Neural cell (in vitro differentiated cells): ENCODE measurements at regions not wholly inside any gene's neighbourhood (a gene's known extent, or its start where the extent isn't known, plus 50 kb on each side); places are given as distances from the start of the nearest gene placed in this dataset.

ENCODE experiments used
- H2AFZ ChIP-seq: fragments of 200-600, 300-800 bp; sonication (generic), shearing (Covaris generic); 2 replicates; pipeline ENCODE4 v1.6.0; 2014; ENCODE audit warnings: low read depth, mild to moderate bottlenecking, antibody characterized with exemption, low read length, moderate library complexity
- H3F3A ChIP-seq: fragments of 200-600 bp; shearing (Covaris generic); 2 replicates; pipeline ENCODE4 v1.6.1; 2016; ENCODE audit warnings: mild to moderate bottlenecking, moderate library complexity, mixed read lengths, antibody characterized with exemption, low read length; ENCODE audit not compliant: insufficient read depth, poor library complexity, severe bottlenecking
- H3K27ac ChIP-seq: fragments of 200-600, 300-800 bp; sonication (generic), shearing (Covaris generic); 2 replicates; pipeline ENCODE4 v1.5.1; 2014; ENCODE audit warnings: mild to moderate bottlenecking, low read length, moderate library complexity
- H3K27me3 ChIP-seq: fragments of 300-800, 200-600 bp; sonication (generic), shearing (Covaris generic); 2 replicates; pipeline ENCODE4 v1.6.0; 2014; ENCODE audit warnings: mild to moderate bottlenecking, low read depth, low read length, moderate library complexity; ENCODE audit not compliant: insufficient read depth
- H3K36me3 ChIP-seq: fragments of 300-800, 200-600 bp; sonication (generic), shearing (Covaris generic); 2 replicates; pipeline ENCODE4 v1.5.1; 2014; ENCODE audit warnings: mild to moderate bottlenecking, antibody characterized with exemption, low read length, moderate library complexity; ENCODE audit not compliant: insufficient read depth
- H3K4me2 ChIP-seq: fragments of 300-800, 200-600 bp; sonication (generic), shearing (Covaris generic); 2 replicates; pipeline ENCODE4 v1.6.0; 2014; ENCODE audit warnings: mild to moderate bottlenecking, low read length
- H3K4me3 ChIP-seq: fragments of 300-800, 200-600 bp; sonication (generic), shearing (Covaris generic); 2 replicates; pipeline ENCODE4 v1.5.1; 2014; ENCODE audit warnings: mild to moderate bottlenecking, low read length, moderate library complexity
- H3K79me2 ChIP-seq: fragments of 200-600 bp; shearing (Covaris generic); replicated peaks from 2 replicates; pipeline ENCODE4 v1.6.0; 2014; ENCODE audit warnings: mild to moderate bottlenecking, low read length, moderate library complexity; ENCODE audit not compliant: insufficient read depth
- H3K9ac ChIP-seq: fragments of 300-800, 200-600 bp; sonication (generic), shearing (Covaris generic); 2 replicates; pipeline ENCODE4 v1.6.1; 2016; ENCODE audit warnings: mild to moderate bottlenecking, low read length, mixed read lengths
- H3K9me2 ChIP-seq: fragments of 200-600 bp; shearing (Covaris generic); 2 replicates; pipeline ENCODE4 v1.6.1; 2016; ENCODE audit warnings: mild to moderate bottlenecking, low read length, mixed read lengths; ENCODE audit not compliant: insufficient read depth
- H3K9me3 ChIP-seq: fragments of 200-600, 300-800 bp; sonication (generic), shearing (Covaris generic); 2 replicates; pipeline ENCODE4 v1.6.1; 2016; ENCODE audit warnings: mild to moderate bottlenecking, mixed run types, low read length, moderate library complexity, mixed read lengths
- H4K20me1 ChIP-seq: fragments of 200-600 bp; shearing (Covaris generic); 2 replicates; pipeline ENCODE4 v1.6.1; 2016; ENCODE audit warnings: mild to moderate bottlenecking, mixed run types; ENCODE audit not compliant: insufficient read depth
- EP300 ChIP-seq: fragments of 450-650 bp; conservative IDR thresholded peaks from 2 replicates; pipeline ENCODE4 v1.6.1; 2014; ENCODE audit warnings: antibody characterized with exemption, mild to moderate bottlenecking, moderate library complexity; ENCODE audit not compliant: poor library complexity, severe bottlenecking
- EZH2 ChIP-seq: fragments of 200-600, 300-800 bp; shearing (Covaris generic), sonication (generic); IDR thresholded peaks from 2 replicates; pipeline ENCODE4 v1.6.1; 2014; ENCODE audit warnings: antibody characterized with exemption, low read length, borderline replicate concordance, mild to moderate bottlenecking; ENCODE audit not compliant: insufficient read depth, poor library complexity, severe bottlenecking
- MXI1 ChIP-seq: fragments of 450-650 bp; conservative IDR thresholded peaks from 2 replicates; pipeline ENCODE4 v1.6.1; 2014; ENCODE audit warnings: antibody characterized with exemption, mild to moderate bottlenecking; ENCODE audit not compliant: poor library complexity, severe bottlenecking
- POLR2AphosphoS5 ChIP-seq: IDR thresholded peaks from 2 replicates; pipeline ENCODE4 v1.6.1; 2012
- RAD21 ChIP-seq: fragments of 450-650 bp; conservative IDR thresholded peaks from 2 replicates; pipeline ENCODE4 v1.6.1; 2014; ENCODE audit warnings: antibody characterized with exemption, mild to moderate bottlenecking, moderate library complexity
- SMC3 ChIP-seq: fragments of 450-650 bp; conservative IDR thresholded peaks from 2 replicates; pipeline ENCODE4 v1.6.1; 2014; ENCODE audit warnings: antibody characterized with exemption, mild to moderate bottlenecking, moderate library complexity; ENCODE audit not compliant: poor library complexity
- TAF1 ChIP-seq: IDR thresholded peaks from 2 replicates; pipeline ENCODE4 v1.6.1; 2012; ENCODE audit warnings: low read depth
- TF ChIP-seq, protein P1 (sequence below): IDR thresholded peaks from 2 replicates; pipeline ENCODE4 v1.6.1; 2012; ENCODE audit warnings: borderline replicate concordance
- TF ChIP-seq, protein P2 (sequence below): fragments of 450-650 bp; IDR thresholded peaks from 2 replicates; pipeline ENCODE4 v1.5.1; 2014; ENCODE audit warnings: antibody characterized with exemption, mild to moderate bottlenecking, moderate library complexity; ENCODE audit not compliant: poor library complexity, severe bottlenecking

DNA sequence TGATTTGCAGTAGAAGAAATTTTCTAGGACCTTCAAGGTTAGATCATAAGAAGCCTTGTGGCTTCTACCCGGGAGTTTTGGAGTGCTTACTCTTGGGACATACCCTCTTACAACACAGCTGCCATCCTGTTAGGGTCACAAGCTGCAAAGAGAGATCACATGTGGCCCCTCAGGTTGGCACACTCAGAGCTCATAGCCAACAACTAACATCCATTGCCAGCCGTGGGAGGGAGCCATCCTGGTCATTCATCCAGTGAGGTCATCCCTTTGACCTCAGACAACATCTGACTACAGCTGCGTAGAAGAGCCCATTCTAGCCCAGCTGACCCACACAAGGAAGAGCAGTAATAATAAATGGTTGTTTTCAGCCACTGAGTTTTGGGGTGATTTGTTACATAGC lies 76.9 kb upstream of the NABP1 start:
- no peak overlapping the region for H2AFZ ChIP-seq

DNA sequence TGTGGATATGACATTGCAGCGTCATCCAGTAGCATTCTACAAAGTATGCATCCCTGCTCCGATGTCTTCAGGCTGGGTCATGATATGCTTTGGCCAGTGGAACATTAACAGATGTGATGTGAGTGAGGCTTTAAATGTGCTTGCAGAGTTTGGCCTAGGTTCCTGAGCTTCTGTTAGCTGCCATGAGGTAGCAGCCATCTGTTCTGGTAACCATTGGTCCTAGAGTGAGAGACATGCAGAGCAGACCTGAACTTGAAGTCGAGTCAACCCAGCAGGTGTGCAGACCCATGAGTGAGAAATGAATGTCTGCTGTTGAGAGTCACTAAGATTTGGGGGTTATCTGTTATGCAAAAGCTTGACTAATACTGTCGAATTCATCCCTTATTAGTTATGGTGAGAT lies 73.8 kb upstream of the NABP1 start:
- Histone ChIP-seq H3K9ac (no peak overlapping the region), H3K36me3 (no peaks in the 10 kb centered on the region), H4K20me1 (no peaks in the 10 kb centered on the region), H3K9me2 (no peaks in the 10 kb centered on the region), H3K27ac (no peak overlapping the region), H2AFZ (no peak overlapping the region), H3K79me2 (no peaks in the 10 kb centered on the region), H3K4me2 (no peak overlapping the region), H3K9me3 (no peaks in the 10 kb centered on the region), H3F3A (no peaks in the 10 kb centered on the region), H3K4me3 (no peak overlapping the region), H3K27me3 (no peaks in the 10 kb centered on the region)
- no peak for TF ChIP-seq TAF1
- TF ChIP-seq POLR2AphosphoS5: no peak
- no peak for TF ChIP-seq EZH2
- no peak for TF ChIP-seq RAD21
- TF ChIP-seq, protein P1, sequence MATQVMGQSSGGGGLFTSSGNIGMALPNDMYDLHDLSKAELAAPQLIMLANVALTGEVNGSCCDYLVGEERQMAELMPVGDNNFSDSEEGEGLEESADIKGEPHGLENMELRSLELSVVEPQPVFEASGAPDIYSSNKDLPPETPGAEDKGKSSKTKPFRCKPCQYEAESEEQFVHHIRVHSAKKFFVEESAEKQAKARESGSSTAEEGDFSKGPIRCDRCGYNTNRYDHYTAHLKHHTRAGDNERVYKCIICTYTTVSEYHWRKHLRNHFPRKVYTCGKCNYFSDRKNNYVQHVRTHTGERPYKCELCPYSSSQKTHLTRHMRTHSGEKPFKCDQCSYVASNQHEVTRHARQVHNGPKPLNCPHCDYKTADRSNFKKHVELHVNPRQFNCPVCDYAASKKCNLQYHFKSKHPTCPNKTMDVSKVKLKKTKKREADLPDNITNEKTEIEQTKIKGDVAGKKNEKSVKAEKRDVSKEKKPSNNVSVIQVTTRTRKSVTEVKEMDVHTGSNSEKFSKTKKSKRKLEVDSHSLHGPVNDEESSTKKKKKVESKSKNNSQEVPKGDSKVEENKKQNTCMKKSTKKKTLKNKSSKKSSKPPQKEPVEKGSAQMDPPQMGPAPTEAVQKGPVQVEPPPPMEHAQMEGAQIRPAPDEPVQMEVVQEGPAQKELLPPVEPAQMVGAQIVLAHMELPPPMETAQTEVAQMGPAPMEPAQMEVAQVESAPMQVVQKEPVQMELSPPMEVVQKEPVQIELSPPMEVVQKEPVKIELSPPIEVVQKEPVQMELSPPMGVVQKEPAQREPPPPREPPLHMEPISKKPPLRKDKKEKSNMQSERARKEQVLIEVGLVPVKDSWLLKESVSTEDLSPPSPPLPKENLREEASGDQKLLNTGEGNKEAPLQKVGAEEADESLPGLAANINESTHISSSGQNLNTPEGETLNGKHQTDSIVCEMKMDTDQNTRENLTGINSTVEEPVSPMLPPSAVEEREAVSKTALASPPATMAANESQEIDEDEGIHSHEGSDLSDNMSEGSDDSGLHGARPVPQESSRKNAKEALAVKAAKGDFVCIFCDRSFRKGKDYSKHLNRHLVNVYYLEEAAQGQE: no peak
- TF ChIP-seq EP300: no peak
- TF ChIP-seq MXI1: no peak

More for the DNA sequence above, 76.9 kb upstream of the NABP1 start:
- TF ChIP-seq SMC3: no peak
- no peak for TF ChIP-seq EP300
- Histone ChIP-seq H3K4me3 (no peak overlapping the region), H3K9me2 (no peaks in the 10 kb centered on the region), H4K20me1 (no peaks in the 10 kb centered on the region), H3F3A (no peaks in the 10 kb centered on the region), H3K9ac (no peak overlapping the region), H3K79me2 (no peaks in the 10 kb centered on the region), H3K27me3 (no peaks in the 10 kb centered on the region), H3K27ac (no peak overlapping the region), H3K36me3 (no peaks in the 10 kb centered on the region), H3K4me2 (no peak overlapping the region), H3K9me3 (no peaks in the 10 kb centered on the region)

DNA sequence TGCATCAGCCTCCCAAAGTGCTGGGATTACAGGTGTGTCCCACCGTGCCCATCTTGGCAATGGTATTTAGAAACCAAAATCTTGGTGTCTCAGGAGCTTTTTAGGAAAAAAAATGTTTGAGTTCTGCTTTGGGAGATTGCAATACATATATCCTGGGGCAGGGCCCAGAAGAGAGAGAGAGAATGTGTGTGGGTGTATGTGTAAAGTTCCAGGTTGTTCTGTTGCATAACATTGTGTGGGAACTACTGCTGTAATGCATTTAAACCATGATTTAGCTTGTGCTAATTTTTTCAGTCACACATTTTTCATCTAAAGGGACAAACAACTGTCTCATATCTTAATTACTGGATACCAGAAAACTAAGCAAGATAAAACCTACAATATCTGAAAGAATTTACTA lies 70.8 kb upstream of the NABP1 start:
- Histone ChIP-seq H3K4me2 (no peak overlapping the region), H3K9ac (no peak overlapping the region), H3K79me2 (no peaks in the 10 kb centered on the region), H3K27me3 (no peaks in the 10 kb centered on the region), H4K20me1 (no peaks in the 10 kb centered on the region), H3K9me2 (no peaks in the 10 kb centered on the region), H3K36me3 (no peaks in the 10 kb centered on the region), H3F3A (no peaks in the 10 kb centered on the region), H2AFZ (no peak overlapping the region), H3K27ac (no peak overlapping the region), H3K9me3 (no peaks in the 10 kb centered on the region), H3K4me3 (no peak overlapping the region)
- TF ChIP-seq, protein P2, sequence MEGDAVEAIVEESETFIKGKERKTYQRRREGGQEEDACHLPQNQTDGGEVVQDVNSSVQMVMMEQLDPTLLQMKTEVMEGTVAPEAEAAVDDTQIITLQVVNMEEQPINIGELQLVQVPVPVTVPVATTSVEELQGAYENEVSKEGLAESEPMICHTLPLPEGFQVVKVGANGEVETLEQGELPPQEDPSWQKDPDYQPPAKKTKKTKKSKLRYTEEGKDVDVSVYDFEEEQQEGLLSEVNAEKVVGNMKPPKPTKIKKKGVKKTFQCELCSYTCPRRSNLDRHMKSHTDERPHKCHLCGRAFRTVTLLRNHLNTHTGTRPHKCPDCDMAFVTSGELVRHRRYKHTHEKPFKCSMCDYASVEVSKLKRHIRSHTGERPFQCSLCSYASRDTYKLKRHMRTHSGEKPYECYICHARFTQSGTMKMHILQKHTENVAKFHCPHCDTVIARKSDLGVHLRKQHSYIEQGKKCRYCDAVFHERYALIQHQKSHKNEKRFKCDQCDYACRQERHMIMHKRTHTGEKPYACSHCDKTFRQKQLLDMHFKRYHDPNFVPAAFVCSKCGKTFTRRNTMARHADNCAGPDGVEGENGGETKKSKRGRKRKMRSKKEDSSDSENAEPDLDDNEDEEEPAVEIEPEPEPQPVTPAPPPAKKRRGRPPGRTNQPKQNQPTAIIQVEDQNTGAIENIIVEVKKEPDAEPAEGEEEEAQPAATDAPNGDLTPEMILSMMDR: no peak
- TF ChIP-seq SMC3 (no peak), RAD21 (no peak), TAF1 (no peak), EZH2 (no peak), MXI1 (no peak), EP300 (no peak), POLR2AphosphoS5 (no peak)
- TF ChIP-seq, protein P1: no peak
